ENCODE measurements at regions not wholly inside any gene's neighbourhood (a gene's known extent, or its start where the extent isn't known, plus 50 kb on each side); places are given as distances from the start of the nearest gene placed in this dataset.

DNA sequence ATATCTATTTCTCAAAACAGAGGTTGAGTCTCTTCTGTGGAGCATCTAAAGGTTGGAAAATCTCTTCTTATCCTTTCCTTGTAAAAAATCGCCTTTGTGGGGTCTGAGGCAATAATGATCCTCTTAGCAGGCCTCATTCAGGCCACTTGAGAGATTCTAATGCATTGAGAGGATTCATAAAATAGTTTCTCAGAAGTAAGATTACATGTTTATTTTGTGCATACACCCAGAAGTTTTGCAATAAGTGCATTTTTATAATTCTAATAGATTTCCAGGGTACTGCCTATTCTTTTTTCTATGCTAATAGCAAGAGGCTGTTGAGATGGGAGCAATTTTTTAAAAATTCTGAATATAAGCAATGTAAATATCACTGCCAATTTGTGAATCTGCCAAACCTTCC, 342.2 kb upstream of the KLF12 start (continued):
- TF ChIP-seq, protein P1, sequence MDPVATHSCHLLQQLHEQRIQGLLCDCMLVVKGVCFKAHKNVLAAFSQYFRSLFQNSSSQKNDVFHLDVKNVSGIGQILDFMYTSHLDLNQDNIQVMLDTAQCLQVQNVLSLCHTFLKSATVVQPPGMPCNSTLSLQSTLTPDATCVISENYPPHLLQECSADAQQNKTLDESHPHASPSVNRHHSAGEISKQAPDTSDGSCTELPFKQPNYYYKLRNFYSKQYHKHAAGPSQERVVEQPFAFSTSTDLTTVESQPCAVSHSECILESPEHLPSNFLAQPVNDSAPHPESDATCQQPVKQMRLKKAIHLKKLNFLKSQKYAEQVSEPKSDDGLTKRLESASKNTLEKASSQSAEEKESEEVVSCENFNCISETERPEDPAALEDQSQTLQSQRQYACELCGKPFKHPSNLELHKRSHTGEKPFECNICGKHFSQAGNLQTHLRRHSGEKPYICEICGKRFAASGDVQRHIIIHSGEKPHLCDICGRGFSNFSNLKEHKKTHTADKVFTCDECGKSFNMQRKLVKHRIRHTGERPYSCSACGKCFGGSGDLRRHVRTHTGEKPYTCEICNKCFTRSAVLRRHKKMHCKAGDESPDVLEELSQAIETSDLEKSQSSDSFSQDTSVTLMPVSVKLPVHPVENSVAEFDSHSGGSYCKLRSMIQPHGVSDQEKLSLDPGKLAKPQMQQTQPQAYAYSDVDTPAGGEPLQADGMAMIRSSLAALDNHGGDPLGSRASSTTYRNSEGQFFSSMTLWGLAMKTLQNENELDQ (CRISPR knock-in tag; IDR thresholded peaks at IDR 0.05; ENCODE audit: borderline replicate concordance): no peak
- TF ChIP-seq ZNF232 (CRISPR knock-in tag; IDR thresholded peaks at IDR 0.05): no peak
- no peak for TF ChIP-seq ZNF121 (CRISPR knock-in tag; conservative IDR thresholded peaks at IDR 0.05)

DNA sequence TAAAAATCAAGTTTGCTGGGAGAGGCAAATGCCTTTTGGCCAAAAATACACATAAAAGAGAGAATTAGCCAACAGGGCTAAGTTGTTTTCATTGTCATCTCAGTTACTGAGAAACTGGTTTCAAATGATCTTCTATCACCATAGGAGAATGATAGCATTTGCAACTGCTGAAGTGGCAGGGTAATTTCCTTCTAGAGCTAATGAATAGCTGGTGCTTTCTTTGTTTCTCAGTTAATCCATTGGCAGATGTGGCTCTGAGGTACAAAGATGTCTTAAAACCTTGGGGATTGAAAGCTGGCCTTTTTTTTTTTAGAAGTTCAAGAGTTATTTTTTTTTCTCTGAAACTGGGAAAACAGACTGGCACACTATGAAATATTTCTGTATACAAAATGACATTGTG, 332.7 kb upstream of the KLF12 start:
- ChIA-PET POLR2A (no interaction called here), CTCF (ENCODE audit: low intra/inter-chr PET ratio) (no interaction called here)
- intact Hi-C loops (cut with micrococcal nuclease) (no loop called here), in situ Hi-C loops (cut with MboI) (no loop called here)
- no peaks in the 10 kb centered on the region for H3K9me1 ChIP-seq (ENCODE audit: control insufficient read depth, insufficient read depth, low read length)
- no TSS peak for BruUV-seq (replicated peaks)
- H3K9me3 ChIP-seq (replicated peaks; ENCODE audit: control insufficient read depth, insufficient read depth, low read depth, low read length): no peaks in the 10 kb centered on the region
- no peak overlapping the region for H3K4me3 ChIP-seq
- no peaks in the 10 kb centered on the region for H3K79me2 ChIP-seq (ENCODE audit: control insufficient read depth, insufficient read depth, low read length)
- no peak for FAIRE-seq
- no peaks in the 10 kb centered on the region for H3K4me1 ChIP-seq (replicated peaks in 1 of 2; ENCODE audit: control insufficient read depth in 2 of 2, insufficient read depth in 2 of 2, low read length in 2 of 2)
- H3K27me3 ChIP-seq (ENCODE audit: control insufficient read depth in 2 of 2, insufficient read depth in 2 of 2, low read length in 2 of 2): no peaks in the 10 kb centered on the region
- DNase-seq (ENCODE audit: extremely low read depth in 1 of 4, low spot score in 3 of 4): no peak
- H2AFZ ChIP-seq (ENCODE audit: low read depth, low read length): no peak overlapping the region
- TF ChIP-seq NEUROD1 (IDR thresholded peaks at IDR 0.05; ENCODE audit: borderline replicate concordance, low read depth, low read length, partially characterized antibody) (no peak), ZC3H8 (IDR thresholded peaks at IDR 0.05) (no peak), CHD2 (IDR thresholded peaks at IDR 0.05; ENCODE audit: low read depth, low read length) (no peak), GATAD2B (IDR thresholded peaks at IDR 0.05; ENCODE audit: borderline replicate concordance) (no peak), MCM3 (IDR thresholded peaks at IDR 0.05) (no peak), CBX3 (IDR thresholded peaks at IDR 0.05; ENCODE audit: borderline replicate concordance in 1 of 2, low read length in 2 of 2) (no peak), NR3C1 (CRISPR knock-in tag; IDR thresholded peaks at IDR 0.05) (no peak), ARID2 (IDR thresholded peaks at IDR 0.05) (no peak), EGR1 (conservative IDR thresholded peaks at IDR 0.05) (no peak)
- ATAC-seq: no peak
- H4K20me1 ChIP-seq (replicated peaks; ENCODE audit: control insufficient read depth, insufficient read depth, low read length): no peaks in the 10 kb centered on the region
- H3K27ac ChIP-seq (ENCODE audit: extremely low read depth, low read depth, low read length): no peak overlapping the region
- no peak overlapping the region for H3K4me2 ChIP-seq (ENCODE audit: insufficient read depth, low read length)
- no peaks in the 10 kb centered on the region for H3K36me3 ChIP-seq (ENCODE audit: control insufficient read depth, insufficient read depth, low read length)
- no peak overlapping the region for H3K9ac ChIP-seq (ENCODE audit: insufficient read depth in 1 of 2, low read depth in 2 of 2, low read length in 2 of 2)

Measured in K562 (cell line).